ENCODE measurements at regions not wholly inside any gene's neighbourhood (a gene's known extent, or its start where the extent isn't known, plus 50 kb on each side); places are given as distances from the start of the nearest gene placed in this dataset.

DNA sequence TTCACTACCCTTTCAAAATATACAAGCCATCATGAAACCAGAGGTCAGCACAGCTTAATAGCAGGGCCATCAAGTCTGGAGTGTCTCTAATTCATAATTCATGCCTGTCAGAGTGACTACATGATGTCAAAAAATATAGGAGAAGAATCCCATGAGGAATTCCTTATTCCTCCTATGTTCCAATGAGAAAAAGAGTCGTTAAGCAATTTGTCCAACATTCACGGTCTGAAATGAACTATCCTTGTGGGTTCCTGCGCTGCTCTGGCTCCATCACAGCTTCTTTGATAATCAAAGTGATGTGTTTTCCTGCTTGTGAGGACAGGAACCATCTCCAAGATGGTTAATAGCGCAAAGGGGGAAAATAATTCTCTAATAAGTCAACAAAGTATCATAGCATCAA, 560.4 kb upstream of the KLHL29 start:
- Histone ChIP-seq H3K27me3 (ENCODE audit: control insufficient read depth in 3 of 3, insufficient read depth in 3 of 3, low read length in 3 of 3) (no peaks in the 10 kb centered on the region), H3K4me3 (ENCODE audit: low read length in 3 of 3) (no peak overlapping the region), H3K27ac (ENCODE audit: low read depth, low read length) (no peak overlapping the region)

DNA sequence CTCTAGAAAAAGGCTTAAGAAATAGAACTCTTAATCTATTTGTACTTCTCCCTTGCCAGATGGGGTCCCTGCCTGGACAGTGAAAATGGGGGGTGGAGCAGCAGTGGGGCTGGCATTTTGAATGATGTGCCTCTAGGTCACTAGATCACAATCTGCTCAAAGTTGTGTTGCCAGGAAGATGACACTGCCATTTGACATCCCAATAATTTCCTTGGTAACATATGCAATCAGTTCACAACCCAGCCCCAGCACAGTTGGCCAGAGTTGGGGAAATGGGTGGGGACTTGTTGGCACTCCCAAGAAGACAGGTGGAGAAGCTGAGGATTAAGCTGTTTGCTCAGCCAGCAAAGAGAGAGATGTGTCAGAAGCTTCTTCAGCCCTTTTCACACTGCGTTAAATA, 558.3 kb upstream of the KLHL29 start:
- Histone ChIP-seq H3K4me3 (ENCODE audit: low read length in 3 of 3) (no peak overlapping the region), H3K9ac (ENCODE audit: low read depth in 1 of 3, low read length in 3 of 3) (no peak overlapping the region), H3K9me3 (ENCODE audit: control insufficient read depth in 3 of 3, low read length in 3 of 3) (no peaks in the 10 kb centered on the region), H3K4me1 (ENCODE audit: control insufficient read depth in 3 of 3, insufficient read depth in 3 of 3, low read length in 3 of 3) (no peaks in the 10 kb centered on the region), H3K36me3 (ENCODE audit: control insufficient read depth in 3 of 3, insufficient read depth in 3 of 3, low read length in 3 of 3) (no peaks in the 10 kb centered on the region), H3K27ac (ENCODE audit: low read depth, low read length) (no peak overlapping the region), H3K27me3 (ENCODE audit: control insufficient read depth in 3 of 3, insufficient read depth in 3 of 3, low read length in 3 of 3) (no peaks in the 10 kb centered on the region)

More for the DNA sequence above, 560.4 kb upstream of the KLHL29 start:
- H3K9ac ChIP-seq (ENCODE audit: low read depth in 1 of 3, low read length in 3 of 3) = no peak overlapping the region
- H3K9me3 ChIP-seq (ENCODE audit: control insufficient read depth in 3 of 3, low read length in 3 of 3) = no peaks in the 10 kb centered on the region
- no peaks in the 10 kb centered on the region for H3K4me1 ChIP-seq (ENCODE audit: control insufficient read depth in 3 of 3, insufficient read depth in 3 of 3, low read length in 3 of 3)
- no peaks in the 10 kb centered on the region for H3K36me3 ChIP-seq (ENCODE audit: control insufficient read depth in 3 of 3, insufficient read depth in 3 of 3, low read length in 3 of 3)

GRCh38 chr2:22829791-22830190, 555.2 kb upstream of the KLHL29 start:
- no peaks in the 10 kb centered on the region for H3K4me1 ChIP-seq (ENCODE audit: control insufficient read depth in 3 of 3, insufficient read depth in 3 of 3, low read length in 3 of 3)
- no peak overlapping the region for H3K27ac ChIP-seq (ENCODE audit: low read depth, low read length)
- H3K9me3 ChIP-seq (ENCODE audit: control insufficient read depth in 3 of 3, low read length in 3 of 3) = no peaks in the 10 kb centered on the region
- no peak overlapping the region for H3K4me3 ChIP-seq (ENCODE audit: low read length in 3 of 3)
- no peaks in the 10 kb centered on the region for H3K36me3 ChIP-seq (ENCODE audit: control insufficient read depth in 3 of 3, insufficient read depth in 3 of 3, low read length in 3 of 3)
- H3K9ac ChIP-seq (ENCODE audit: low read depth in 1 of 3, low read length in 3 of 3) = no peak overlapping the region
- H3K27me3 ChIP-seq (ENCODE audit: control insufficient read depth in 3 of 3, insufficient read depth in 3 of 3, low read length in 3 of 3) = no peaks in the 10 kb centered on the region

DNA sequence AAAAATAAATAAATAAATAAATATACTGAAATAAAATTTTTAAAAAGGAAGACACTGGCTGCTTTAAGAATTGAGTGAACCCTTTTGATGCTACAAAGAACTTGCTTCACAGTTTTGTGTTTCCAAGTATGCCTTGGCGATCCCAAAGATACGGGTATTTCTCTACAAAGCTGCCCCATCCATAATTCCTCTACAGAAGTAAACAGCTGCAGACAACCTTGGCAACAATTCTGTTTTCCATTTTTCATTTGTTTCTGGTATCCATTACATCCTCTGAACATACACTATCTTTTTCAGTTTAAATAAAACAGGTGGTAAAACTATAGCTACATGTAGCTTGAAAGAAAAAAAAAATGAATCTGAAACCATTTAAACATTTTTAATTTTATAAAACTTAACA, 552.8 kb upstream of the KLHL29 start:
- Histone ChIP-seq H3K36me3 (ENCODE audit: control insufficient read depth in 3 of 3, insufficient read depth in 3 of 3, low read length in 3 of 3) (no peaks in the 10 kb centered on the region), H3K9me3 (ENCODE audit: control insufficient read depth in 3 of 3, low read length in 3 of 3) (no peaks in the 10 kb centered on the region), H3K27ac (ENCODE audit: low read depth, low read length) (no peak overlapping the region), H3K4me3 (ENCODE audit: low read length in 3 of 3) (no peak overlapping the region), H3K4me1 (ENCODE audit: control insufficient read depth in 3 of 3, insufficient read depth in 3 of 3, low read length in 3 of 3) (no peaks in the 10 kb centered on the region), H3K9ac (ENCODE audit: low read depth in 1 of 3, low read length in 3 of 3) (no peak overlapping the region), H3K27me3 (ENCODE audit: control insufficient read depth in 3 of 3, insufficient read depth in 3 of 3, low read length in 3 of 3) (no peaks in the 10 kb centered on the region)

DNA sequence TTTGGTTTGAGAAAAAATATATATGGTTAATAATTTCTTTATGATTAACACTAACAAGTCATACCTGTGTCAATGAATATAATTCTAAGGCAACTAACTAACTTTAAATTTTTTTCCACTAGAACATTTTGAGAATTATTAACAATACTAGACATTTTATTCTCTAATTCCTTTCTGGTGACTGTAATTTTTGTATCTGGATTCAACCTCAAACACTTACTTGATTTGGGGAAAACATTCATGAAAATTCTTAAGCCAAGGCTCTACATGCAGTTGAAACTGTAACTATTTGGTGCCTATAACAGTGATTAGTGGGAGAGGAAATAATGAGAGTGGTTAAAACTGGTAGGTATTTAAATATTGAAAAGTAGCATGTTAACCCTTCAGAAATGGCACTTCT, 546.5 kb upstream of the KLHL29 start:
- no peak overlapping the region for H3K9ac ChIP-seq (ENCODE audit: low read depth in 1 of 3, low read length in 3 of 3)
- H3K9me3 ChIP-seq (ENCODE audit: control insufficient read depth in 3 of 3, low read length in 3 of 3) = no peaks in the 10 kb centered on the region
- no peaks in the 10 kb centered on the region for H3K4me1 ChIP-seq (ENCODE audit: control insufficient read depth in 3 of 3, insufficient read depth in 3 of 3, low read length in 3 of 3)
- no peaks in the 10 kb centered on the region for H3K27me3 ChIP-seq (ENCODE audit: control insufficient read depth in 3 of 3, insufficient read depth in 3 of 3, low read length in 3 of 3)
- no peak overlapping the region for H3K27ac ChIP-seq (ENCODE audit: low read depth, low read length)
- H3K36me3 ChIP-seq (ENCODE audit: control insufficient read depth in 3 of 3, insufficient read depth in 3 of 3, low read length in 3 of 3) = no peaks in the 10 kb centered on the region
- no peak overlapping the region for H3K4me3 ChIP-seq (ENCODE audit: low read length in 3 of 3)

DNA sequence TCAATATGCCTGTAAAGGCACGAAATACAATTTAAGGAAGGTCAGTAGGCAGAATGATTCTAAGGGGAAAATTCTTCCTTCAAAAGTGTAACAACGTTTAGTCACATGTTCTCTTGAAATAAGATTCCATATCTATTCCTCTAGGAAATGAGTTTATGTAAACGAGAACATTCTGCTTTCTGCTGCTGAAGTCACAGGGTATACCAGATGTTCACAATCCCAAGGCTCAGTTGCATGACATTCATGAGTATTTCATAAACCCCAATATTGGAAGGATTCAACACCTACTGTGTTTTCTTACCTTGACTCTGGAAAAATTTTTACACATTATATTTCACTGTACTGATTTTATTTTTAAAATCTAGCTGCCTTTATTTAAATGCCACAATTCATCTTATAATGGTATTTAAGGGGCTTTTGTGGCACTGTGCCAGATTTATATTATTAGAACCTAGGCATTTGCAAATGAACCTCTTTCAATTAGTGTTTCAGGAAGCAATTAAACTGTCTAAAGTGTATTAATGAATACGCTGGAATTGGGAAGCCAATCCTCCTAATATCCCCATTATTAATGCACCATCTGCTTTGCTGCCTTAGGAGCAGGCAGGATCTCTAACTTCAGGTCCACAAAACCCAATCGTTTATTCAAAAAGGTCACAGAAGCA, 542.6 kb upstream of the KLHL29 start:
- Histone ChIP-seq H3K4me1 (ENCODE audit: control insufficient read depth in 3 of 3, insufficient read depth in 3 of 3, low read length in 3 of 3) (no peaks in the 10 kb centered on the region), H3K36me3 (ENCODE audit: control insufficient read depth in 3 of 3, insufficient read depth in 3 of 3, low read length in 3 of 3) (no peaks in the 10 kb centered on the region), H3K27ac (ENCODE audit: low read depth, low read length) (no peak overlapping the region), H3K27me3 (ENCODE audit: control insufficient read depth in 3 of 3, insufficient read depth in 3 of 3, low read length in 3 of 3) (no peaks in the 10 kb centered on the region), H3K9me3 (ENCODE audit: control insufficient read depth in 3 of 3, low read length in 3 of 3) (no peaks in the 10 kb centered on the region), H3K9ac (ENCODE audit: low read depth in 1 of 3, low read length in 3 of 3) (no peak overlapping the region), H3K4me3 (ENCODE audit: low read length in 3 of 3) (no peak overlapping the region)

DNA sequence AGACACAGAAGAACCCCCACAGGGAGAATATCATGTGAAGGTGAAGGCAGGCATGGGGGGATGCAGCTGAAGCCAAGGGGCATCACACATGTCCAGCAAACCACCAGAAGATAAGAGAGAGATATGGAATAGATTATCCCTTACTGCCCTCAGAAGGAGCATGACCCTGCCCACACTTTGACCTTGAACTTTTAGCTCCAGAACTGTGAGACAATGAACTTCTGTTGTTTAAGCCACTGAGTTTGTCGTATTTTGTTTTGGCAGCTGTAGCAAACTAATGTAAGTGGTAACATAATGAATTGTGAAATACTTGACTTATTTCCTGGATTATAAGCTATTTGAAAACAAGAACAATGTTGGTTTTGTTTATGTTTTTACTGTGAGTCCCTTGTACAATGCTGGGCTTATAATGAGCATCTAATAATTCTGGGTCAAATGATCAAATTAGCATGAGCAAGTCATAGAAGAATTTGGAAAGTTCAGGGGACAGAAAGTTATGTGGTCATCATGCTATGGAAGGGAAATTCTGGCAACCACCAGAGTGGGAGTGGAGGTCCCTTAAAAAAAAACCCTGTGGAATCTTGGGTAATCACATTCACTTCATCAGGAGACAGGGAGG, 541.0 kb upstream of the KLHL29 start:
- Histone ChIP-seq H3K9ac (ENCODE audit: low read depth in 1 of 3, low read length in 3 of 3) (no peak overlapping the region), H3K36me3 (ENCODE audit: control insufficient read depth in 3 of 3, insufficient read depth in 3 of 3, low read length in 3 of 3) (no peaks in the 10 kb centered on the region), H3K27ac (ENCODE audit: low read depth, low read length) (no peak overlapping the region), H3K4me3 (ENCODE audit: low read length in 3 of 3) (no peak overlapping the region), H3K27me3 (ENCODE audit: control insufficient read depth in 3 of 3, insufficient read depth in 3 of 3, low read length in 3 of 3) (no peaks in the 10 kb centered on the region), H3K4me1 (ENCODE audit: control insufficient read depth in 3 of 3, insufficient read depth in 3 of 3, low read length in 3 of 3) (no peaks in the 10 kb centered on the region), H3K9me3 (ENCODE audit: control insufficient read depth in 3 of 3, low read length in 3 of 3) (no peaks in the 10 kb centered on the region)

DNA sequence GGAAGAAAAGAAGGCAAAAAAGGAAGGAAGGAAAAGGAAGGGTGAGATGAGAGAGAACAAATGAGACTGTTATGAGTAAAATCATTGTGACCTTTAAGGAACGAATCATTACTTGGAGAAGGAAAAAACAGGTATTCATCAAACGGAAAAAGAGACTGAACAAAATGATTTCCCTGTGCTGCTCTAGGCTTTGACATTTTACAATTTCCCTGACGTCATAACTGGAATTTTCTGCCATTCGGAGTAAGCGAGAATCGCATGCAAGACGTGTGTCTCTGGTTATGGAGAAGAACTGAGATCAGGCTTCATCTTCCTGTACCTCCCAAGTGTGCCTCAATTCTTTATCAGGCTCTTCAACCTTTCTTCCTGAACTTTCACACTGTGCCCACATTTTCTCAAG, 534.7 kb upstream of the KLHL29 start:
- H3K9ac ChIP-seq (ENCODE audit: low read depth in 1 of 3, low read length in 3 of 3) = no peak overlapping the region
- H3K9me3 ChIP-seq (ENCODE audit: control insufficient read depth in 3 of 3, low read length in 3 of 3) = no peaks in the 10 kb centered on the region
- H3K36me3 ChIP-seq (ENCODE audit: control insufficient read depth in 3 of 3, insufficient read depth in 3 of 3, low read length in 3 of 3) = no peaks in the 10 kb centered on the region
- H3K4me3 ChIP-seq (ENCODE audit: low read length in 3 of 3) = no peak overlapping the region
- no peak overlapping the region for H3K27ac ChIP-seq (ENCODE audit: low read depth, low read length)
- H3K27me3 ChIP-seq (ENCODE audit: control insufficient read depth in 3 of 3, insufficient read depth in 3 of 3, low read length in 3 of 3) = no peaks in the 10 kb centered on the region
- no peaks in the 10 kb centered on the region for H3K4me1 ChIP-seq (ENCODE audit: control insufficient read depth in 3 of 3, insufficient read depth in 3 of 3, low read length in 3 of 3)

DNA sequence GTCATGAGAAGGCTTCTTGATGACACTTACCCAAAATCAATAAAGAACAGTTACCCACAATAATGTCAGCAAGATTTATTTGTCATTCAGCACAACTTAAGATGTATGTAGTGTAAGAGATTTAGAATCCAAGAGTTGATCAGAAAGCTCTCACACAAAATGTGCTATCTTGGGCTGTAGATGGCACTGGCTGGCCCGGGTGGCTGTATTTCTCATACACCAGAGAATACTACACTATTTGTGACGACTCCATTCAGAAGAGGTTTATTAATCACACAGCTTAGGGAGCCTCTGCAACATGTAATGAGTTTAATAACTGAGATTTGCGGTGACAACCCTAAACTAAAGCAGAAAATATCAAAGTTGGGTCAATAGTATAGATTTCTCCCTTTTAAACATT, 530.4 kb upstream of the KLHL29 start:
- no peak overlapping the region for H3K9ac ChIP-seq (ENCODE audit: low read depth in 1 of 3, low read length in 3 of 3)
- no peaks in the 10 kb centered on the region for H3K27me3 ChIP-seq (ENCODE audit: control insufficient read depth in 3 of 3, insufficient read depth in 3 of 3, low read length in 3 of 3)
- no peaks in the 10 kb centered on the region for H3K36me3 ChIP-seq (ENCODE audit: control insufficient read depth in 3 of 3, insufficient read depth in 3 of 3, low read length in 3 of 3)
- H3K27ac ChIP-seq (ENCODE audit: low read depth, low read length) = no peak overlapping the region
- H3K9me3 ChIP-seq (ENCODE audit: control insufficient read depth in 3 of 3, low read length in 3 of 3) = no peaks in the 10 kb centered on the region
- no peaks in the 10 kb centered on the region for H3K4me1 ChIP-seq (ENCODE audit: control insufficient read depth in 3 of 3, insufficient read depth in 3 of 3, low read length in 3 of 3)
- H3K4me3 ChIP-seq (ENCODE audit: low read length in 3 of 3) = no peak overlapping the region

DNA sequence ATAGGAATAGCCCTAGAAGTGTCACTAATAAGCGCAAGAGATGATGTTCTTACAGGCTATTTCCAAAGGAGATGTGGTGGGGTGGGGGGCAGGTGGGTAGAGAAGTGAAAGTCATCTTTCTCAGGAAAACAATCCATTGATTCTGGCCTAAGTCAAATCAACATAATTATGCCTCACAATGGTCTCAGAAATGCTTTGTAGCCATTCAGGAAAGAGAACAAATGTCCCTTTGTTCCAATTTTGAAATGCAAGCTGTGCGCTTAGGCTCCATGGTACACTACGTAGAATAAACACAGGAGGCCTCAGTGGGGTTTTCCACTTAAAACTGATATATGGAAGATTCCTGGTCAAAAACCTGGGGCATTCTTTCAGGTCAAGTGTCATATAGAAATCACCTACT, 529.9 kb upstream of the KLHL29 start:
- Histone ChIP-seq H3K4me3 (ENCODE audit: low read length in 3 of 3) (no peak overlapping the region), H3K27me3 (ENCODE audit: control insufficient read depth in 3 of 3, insufficient read depth in 3 of 3, low read length in 3 of 3) (no peaks in the 10 kb centered on the region), H3K9me3 (ENCODE audit: control insufficient read depth in 3 of 3, low read length in 3 of 3) (no peaks in the 10 kb centered on the region), H3K27ac (ENCODE audit: low read depth, low read length) (no peak overlapping the region), H3K4me1 (ENCODE audit: control insufficient read depth in 3 of 3, insufficient read depth in 3 of 3, low read length in 3 of 3) (no peaks in the 10 kb centered on the region), H3K9ac (ENCODE audit: low read depth in 1 of 3, low read length in 3 of 3) (no peak overlapping the region), H3K36me3 (ENCODE audit: control insufficient read depth in 3 of 3, insufficient read depth in 3 of 3, low read length in 3 of 3) (no peaks in the 10 kb centered on the region)
